ENCODE measurements at regions not wholly inside any gene's neighbourhood (a gene's known extent, or its start where the extent isn't known, plus 50 kb on each side); places are given as distances from the start of the nearest gene placed in this dataset.

GRCh38 chr2:210814251-210815025 is 258.0 kb downstream of the CPS1 start:
- no peak for TF ChIP-seq EZH2 (IDR thresholded peaks at IDR 0.05)
- TF ChIP-seq POLR2AphosphoS5 (IDR thresholded peaks at IDR 0.05; ENCODE audit: borderline replicate concordance, low read depth, low read length), result no peak
- TF ChIP-seq FOXP2 (optimal IDR thresholded peaks at IDR 0.05; ENCODE audit: control extremely low read depth, extremely low read length, insufficient read depth), result no peak
